ENCODE measurements at regions not wholly inside any gene's neighbourhood (a gene's known extent, or its start where the extent isn't known, plus 50 kb on each side); places are given as distances from the start of the nearest gene placed in this dataset.

GRCh38 chr3:137693791-137694190, 70.3 kb upstream of the SOX14 start:
- TF ChIP-seq MAX (IDR thresholded peaks at IDR 0.05) (no peak), JUND (IDR thresholded peaks at IDR 0.05) (no peak), ATF3 (IDR thresholded peaks at IDR 0.05) (no peak), CTCF (IDR thresholded peaks at IDR 0.05; ENCODE audit: low read depth, low read length, missing input control) (no peak), YY1 (IDR thresholded peaks at IDR 0.05) (no peak), RAD21 (IDR thresholded peaks at IDR 0.05) (no peak), GABPA (IDR thresholded peaks at IDR 0.05 in 1 of 2, conservative IDR thresholded peaks at IDR 0.05 in 1 of 2) (no peak), ZBTB33 (IDR thresholded peaks at IDR 0.05) (no peak), SP1 (IDR thresholded peaks at IDR 0.05) (no peak), REST (IDR thresholded peaks at IDR 0.05) (no peak), EGR1 (IDR thresholded peaks at IDR 0.05; ENCODE audit: low read depth in 2 of 2) (no peak), RXRA (IDR thresholded peaks at IDR 0.05) (no peak), FOXA1 (IDR thresholded peaks at IDR 0.05) (no peak)

Measured in liver (tissue), 3 donors.